T-helper 2 cell treated with Interferon-gamma antibody and Interleukin-4, amounts not matched to agents 5 μg/mL and 100 μg/mL, for 36 hours (primary cell): ENCODE measurements at regions not wholly inside any gene's neighbourhood (a gene's known extent, or its start where the extent isn't known, plus 50 kb on each side); places are given as distances from the start of the nearest gene placed in this dataset.
A peak's percentile ranks its signal among the peaks of the same experiment; 100 is the strongest.

Source experiments
- DNase-seq: peaks from one replicate; pipeline ENCODE4 v3.0.0; 2021; ENCODE audit warnings: low spot score
- H3K27ac Mint-ChIP-seq: one replicate; pipeline ENCODE4 v1.8.0; 2021; ENCODE audit warnings: mild to moderate bottlenecking, mixed read lengths
- H3K27me3 Mint-ChIP-seq: one replicate; pipeline ENCODE4 v1.8.0; 2021; ENCODE audit warnings: low read depth, mixed read lengths
- H3K36me3 Mint-ChIP-seq: one replicate; pipeline ENCODE4 v1.8.0; 2021; ENCODE audit warnings: low read depth, mixed read lengths
- H3K4me1 Mint-ChIP-seq: one replicate; pipeline ENCODE4 v1.8.0; 2021; ENCODE audit warnings: low read depth, mixed read lengths
- H3K4me3 Mint-ChIP-seq: one replicate; pipeline ENCODE4 v1.8.0; 2022; ENCODE audit warnings: mild to moderate bottlenecking, moderate library complexity, mixed read lengths
- H3K9me3 Mint-ChIP-seq: one replicate; pipeline ENCODE4 v1.8.0; 2021; ENCODE audit warnings: mixed read lengths

DNA sequence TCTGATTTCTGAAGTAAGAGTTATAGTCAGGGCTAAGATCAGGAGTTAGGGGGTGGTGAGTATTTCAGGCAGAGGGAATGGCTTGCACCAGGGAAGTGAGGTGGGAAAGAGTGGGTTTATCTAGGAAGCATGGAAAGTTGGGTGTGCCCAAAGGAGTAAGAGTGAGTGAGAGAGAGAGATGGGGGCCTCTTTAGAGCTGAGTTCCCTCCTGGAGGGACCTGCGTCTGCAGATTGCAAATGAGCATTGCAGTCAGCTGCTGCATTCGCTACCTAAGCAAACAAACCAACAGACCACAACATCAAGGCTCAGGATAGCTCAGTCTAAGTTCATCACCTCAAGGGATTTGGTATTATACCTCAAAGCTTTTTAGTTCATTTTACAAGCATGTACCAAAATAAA is 405.8 kb downstream of the FGF9 start:
- H3K4me1 Mint-ChIP-seq, result peaks cover 27% of the 10 kb centered on the region
- no peaks in the 10 kb centered on the region for H3K36me3 Mint-ChIP-seq
- peaks cover 3% of the 10 kb centered on the region for H3K27me3 Mint-ChIP-seq
- H3K9me3 Mint-ChIP-seq, result peaks cover 8% of the 10 kb centered on the region
- no peak overlapping the region for H3K27ac Mint-ChIP-seq
- H3K4me3 Mint-ChIP-seq, result no peak overlapping the region
- no peak for DNase-seq

DNA sequence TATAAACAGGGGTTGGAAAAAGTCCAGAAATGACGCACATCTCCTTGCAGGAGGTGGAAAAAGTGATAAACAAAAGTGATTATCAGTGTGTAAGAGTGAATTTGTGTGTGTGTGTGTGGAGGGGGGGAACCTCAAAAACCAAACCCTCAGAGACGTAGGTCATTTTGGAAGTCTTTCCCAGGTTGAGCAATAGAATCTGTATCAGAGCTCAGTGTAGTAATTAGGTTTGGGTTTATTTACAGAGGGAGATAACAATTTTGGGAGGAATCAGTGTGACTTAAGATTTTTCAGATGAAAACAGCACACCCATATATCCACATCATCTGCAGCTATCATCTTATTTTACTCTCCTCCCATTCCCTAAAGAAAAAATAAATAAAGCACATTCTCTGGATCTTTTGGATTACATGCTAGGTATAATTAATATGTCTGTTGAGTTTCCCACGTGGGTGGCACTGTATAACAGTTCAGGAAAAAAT is 406.4 kb downstream of the FGF9 start:
- H3K9me3 Mint-ChIP-seq, result peaks cover 8% of the 10 kb centered on the region
- H3K4me1 Mint-ChIP-seq, result peaks cover 29% of the 10 kb centered on the region
- H3K4me3 Mint-ChIP-seq, result no peak overlapping the region
- H3K27ac Mint-ChIP-seq, result no peak overlapping the region
- no peaks in the 10 kb centered on the region for H3K36me3 Mint-ChIP-seq
- H3K27me3 Mint-ChIP-seq, result peaks cover 3% of the 10 kb centered on the region
- peak; percentile 10 for DNase-seq

DNA sequence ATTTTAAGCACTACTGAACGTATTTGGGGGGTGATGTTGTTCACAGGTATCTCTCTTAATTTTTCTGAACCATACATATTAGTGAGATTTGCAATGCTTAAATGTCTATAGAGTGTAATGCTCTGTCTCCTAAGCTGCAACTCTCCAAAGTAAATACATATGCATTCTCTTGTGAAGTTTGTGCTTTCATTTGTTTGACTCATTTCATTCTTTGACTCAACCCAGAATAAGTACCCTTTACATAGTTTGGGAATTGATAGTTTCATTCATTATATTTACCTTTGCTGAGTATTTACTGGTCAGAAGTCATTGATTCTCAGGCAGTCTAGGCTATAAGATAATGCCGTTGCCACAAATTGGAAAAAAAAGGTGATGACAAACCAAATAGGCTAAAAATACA is 406.9 kb downstream of the FGF9 start:
- Mint-ChIP-seq H3K27ac (no peak overlapping the region), H3K27me3 (peaks cover 3% of the 10 kb centered on the region), H3K9me3 (peaks cover 8% of the 10 kb centered on the region), H3K4me1 (peaks cover 35% of the 10 kb centered on the region), H3K36me3 (no peaks in the 10 kb centered on the region), H3K4me3 (no peak overlapping the region)
- DNase-seq, result no peak

DNA sequence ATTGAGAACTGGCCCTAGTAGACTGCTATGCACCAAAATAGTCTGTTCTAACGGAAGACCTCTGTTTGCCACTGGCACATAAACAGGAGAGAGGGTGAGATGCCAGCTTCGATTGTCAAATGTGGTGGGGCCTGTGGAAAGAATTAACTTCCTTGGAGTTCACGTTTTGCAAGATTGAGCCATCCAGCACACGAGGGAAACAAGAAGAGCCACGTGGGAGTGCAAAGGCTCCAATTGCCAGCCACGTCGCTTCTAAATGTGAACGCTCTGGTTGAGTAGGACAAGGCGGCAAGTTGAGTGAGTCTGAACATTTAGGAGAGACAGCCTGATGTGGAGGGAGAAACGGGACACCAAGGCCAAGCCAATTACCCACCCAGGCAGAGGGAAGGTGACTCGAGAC is 409.1 kb downstream of the FGF9 start:
- Mint-ChIP-seq H3K36me3 (no peaks in the 10 kb centered on the region), H3K27ac (no peak overlapping the region), H3K27me3 (peaks cover 3% of the 10 kb centered on the region), H3K4me3 (no peak overlapping the region), H3K4me1 (peaks cover 33% of the 10 kb centered on the region), H3K9me3 (peaks cover 8% of the 10 kb centered on the region)
- no peak for DNase-seq

DNA sequence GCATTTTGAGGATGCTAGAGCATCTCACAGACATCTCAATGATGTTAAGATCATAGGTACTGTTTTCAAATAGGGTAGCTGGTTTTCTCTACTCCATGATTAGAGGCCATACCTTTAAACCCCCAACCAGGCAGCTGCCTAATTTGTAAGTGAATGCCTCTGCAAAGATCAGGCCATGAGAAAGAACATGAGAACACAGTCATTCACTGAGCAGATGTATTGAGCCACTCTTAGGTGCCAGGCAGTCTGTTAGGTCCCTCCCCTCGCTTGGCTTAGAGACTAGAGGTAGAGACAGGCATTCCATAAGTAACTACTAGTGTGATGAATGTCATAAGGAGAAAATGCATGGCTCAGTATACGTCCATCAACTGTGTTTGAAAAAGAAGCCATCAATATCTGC is 410.0 kb downstream of the FGF9 start:
- Mint-ChIP-seq H3K27ac (no peak overlapping the region), H3K9me3 (peaks cover 8% of the 10 kb centered on the region), H3K4me1 (peaks cover 33% of the 10 kb centered on the region), H3K27me3 (peaks cover 3% of the 10 kb centered on the region), H3K36me3 (no peaks in the 10 kb centered on the region), H3K4me3 (no peak overlapping the region)
- no peak for DNase-seq

DNA sequence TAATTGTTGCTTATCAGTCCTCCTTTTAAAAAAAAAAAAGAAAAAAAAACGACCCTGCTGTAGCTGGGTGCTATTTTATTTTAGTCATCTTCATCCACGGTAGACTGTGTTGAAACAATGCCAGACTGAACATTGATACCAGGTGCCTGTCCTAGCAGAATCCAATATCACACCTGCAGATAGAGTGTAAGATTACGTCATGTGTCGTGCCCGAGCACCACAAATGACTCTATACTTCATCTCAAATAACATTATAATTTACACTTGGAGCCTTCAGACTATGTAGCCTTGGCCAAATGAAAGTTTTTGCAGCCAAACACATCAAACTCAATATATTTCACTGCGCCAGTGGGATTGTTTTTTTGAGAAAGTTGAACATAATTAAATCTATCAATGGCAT is 410.6 kb downstream of the FGF9 start:
- Mint-ChIP-seq H3K9me3 (peaks cover 8% of the 10 kb centered on the region), H3K36me3 (no peaks in the 10 kb centered on the region), H3K4me3 (no peak overlapping the region), H3K27ac (no peak overlapping the region), H3K27me3 (peaks cover 3% of the 10 kb centered on the region), H3K4me1 (peaks cover 30% of the 10 kb centered on the region)
- DNase-seq, result no peak

DNA sequence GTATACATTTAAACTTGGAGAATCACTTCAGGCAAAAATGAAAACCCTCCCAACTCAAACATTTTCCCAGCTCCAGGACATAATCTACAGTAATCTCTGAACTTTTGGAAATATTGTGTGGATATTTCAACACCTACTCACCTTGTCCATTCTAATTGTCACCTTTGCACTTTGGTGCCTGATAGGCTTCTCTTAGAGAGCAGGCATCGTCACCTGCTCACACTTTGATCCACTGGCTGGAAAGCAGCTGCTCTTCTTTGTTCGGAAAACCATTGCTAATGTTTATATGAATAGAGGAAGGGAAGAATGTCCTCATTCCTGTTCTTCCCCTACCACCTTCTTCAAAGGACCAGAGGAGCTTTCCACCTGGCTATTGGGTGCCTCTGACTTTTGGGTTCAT is 411.2 kb downstream of the FGF9 start:
- Mint-ChIP-seq H3K9me3 (peaks cover 8% of the 10 kb centered on the region), H3K4me1 (peaks cover 26% of the 10 kb centered on the region), H3K27me3 (peaks cover 3% of the 10 kb centered on the region), H3K27ac (no peak overlapping the region), H3K36me3 (no peaks in the 10 kb centered on the region), H3K4me3 (no peak overlapping the region)
- no peak for DNase-seq

DNA sequence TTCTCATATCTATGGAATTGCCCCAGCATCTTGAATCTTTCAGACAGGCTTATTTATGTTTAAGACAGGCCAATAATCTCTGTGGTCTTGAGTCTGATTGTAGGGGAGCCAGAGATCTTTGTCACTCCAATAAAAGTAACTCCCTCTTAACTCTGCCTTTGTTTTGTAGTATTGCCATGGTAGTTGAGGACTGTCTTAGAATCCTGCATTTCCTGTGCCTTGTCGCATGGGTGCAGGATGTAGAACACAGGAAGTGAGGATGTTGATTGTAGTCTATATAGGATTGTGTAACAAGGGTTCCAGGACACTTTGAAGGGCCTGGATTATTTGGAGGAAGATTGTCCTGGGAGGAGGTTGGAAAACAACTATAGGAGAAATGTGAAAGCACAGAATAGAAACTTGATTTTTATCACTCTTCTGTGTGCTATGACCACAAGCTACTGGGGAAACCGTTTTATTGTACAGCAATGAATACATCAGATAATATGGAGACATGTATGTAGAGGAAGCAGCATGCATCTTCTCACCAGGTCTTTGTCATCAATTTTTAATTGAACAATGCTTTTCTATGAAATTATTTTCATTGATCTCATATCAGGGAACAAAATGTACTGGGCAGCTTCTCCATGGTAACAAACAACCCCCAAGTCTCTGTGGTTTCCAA is 411.7 kb downstream of the FGF9 start:
- Mint-ChIP-seq H3K27ac (peak overlapping the region; percentile 33), H3K4me3 (no peak overlapping the region), H3K36me3 (no peaks in the 10 kb centered on the region), H3K9me3 (peaks cover 8% of the 10 kb centered on the region), H3K27me3 (peaks cover 3% of the 10 kb centered on the region), H3K4me1 (peaks cover 20% of the 10 kb centered on the region)
- no peak for DNase-seq

DNA sequence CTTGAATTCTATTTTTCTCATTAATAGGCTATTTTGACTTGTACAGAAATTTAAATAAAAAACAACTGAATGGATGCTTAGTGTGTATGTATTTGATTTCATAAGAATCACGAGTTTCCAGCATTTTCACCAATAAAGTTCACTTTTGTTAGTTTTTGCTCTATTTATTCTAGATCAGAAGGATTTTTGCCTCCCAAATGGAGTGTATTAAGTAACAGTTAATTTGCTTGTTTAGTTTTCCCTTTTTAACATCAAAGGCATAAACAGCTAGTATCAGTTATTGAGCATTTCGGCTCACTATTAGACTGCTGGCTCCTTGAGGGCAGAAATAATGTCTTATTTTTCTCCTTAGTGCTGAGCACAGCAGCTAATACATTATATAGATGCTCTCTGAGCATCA is 414.1 kb downstream of the FGF9 start:
- peaks cover 1% of the 10 kb centered on the region for H3K27me3 Mint-ChIP-seq
- H3K27ac Mint-ChIP-seq, result no peak overlapping the region
- DNase-seq, result no peak
- peaks cover 1% of the 10 kb centered on the region for H3K9me3 Mint-ChIP-seq
- H3K36me3 Mint-ChIP-seq, result no peaks in the 10 kb centered on the region
- no peak overlapping the region for H3K4me3 Mint-ChIP-seq
- peaks cover 16% of the 10 kb centered on the region for H3K4me1 Mint-ChIP-seq

DNA sequence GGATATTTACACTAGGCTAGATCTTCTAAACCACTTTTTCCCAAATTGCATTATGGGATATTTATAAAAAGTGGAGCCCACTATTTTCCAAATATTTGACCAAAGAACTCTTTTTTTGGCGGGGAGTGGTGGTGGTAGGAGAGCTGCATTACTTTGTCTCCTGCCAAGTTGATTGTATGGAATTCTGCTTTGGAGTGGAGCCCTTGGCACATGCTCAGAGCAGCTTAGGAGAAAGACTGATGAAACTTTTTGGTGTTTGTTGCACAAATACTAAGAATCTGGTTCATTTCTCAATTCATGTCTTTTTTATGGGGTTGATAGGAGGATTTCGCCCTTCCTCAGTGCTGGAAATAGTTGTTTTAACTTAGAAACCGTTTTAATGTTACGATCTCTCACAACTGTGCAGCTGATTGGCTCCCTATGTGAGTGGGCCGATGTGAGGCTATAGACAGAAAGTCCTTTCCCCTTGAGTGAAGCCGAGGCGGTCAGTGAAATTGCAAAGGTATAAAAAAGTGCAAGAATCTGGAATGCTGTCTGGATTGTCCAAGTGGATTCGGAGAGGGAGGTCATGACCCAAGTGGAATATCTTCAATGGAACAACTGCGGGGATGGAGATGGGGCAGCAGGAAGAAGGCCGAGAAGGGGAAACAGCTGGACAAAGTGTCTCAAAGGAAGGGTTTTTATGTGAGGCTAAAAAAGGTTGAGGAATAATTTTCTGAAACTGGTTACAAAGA is 415.9 kb downstream of the FGF9 start:
- no peak for DNase-seq
- Mint-ChIP-seq H3K4me1 (peaks cover 14% of the 10 kb centered on the region), H3K27ac (no peak overlapping the region)

DNA sequence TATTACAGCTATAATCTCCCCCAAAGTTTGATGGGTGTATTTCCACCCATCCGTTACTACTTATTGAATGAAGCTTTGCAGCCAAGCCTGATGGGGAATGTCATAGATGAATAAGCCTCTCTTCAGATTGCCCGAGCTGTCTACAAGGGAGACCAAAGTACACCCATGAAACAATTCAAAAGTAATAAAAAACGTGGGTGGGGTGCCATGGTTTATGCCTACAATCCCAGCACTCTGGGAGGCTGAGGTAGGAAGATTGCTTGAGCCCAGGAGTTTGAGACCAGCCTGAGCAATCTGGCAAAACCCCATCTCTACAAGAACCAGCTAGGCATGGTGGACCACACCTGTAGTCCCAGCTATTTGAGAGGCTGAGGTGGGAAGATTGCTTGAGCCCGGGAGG is 419.2 kb downstream of the FGF9 start:
- no peak for DNase-seq
- H3K4me3 Mint-ChIP-seq, result no peak overlapping the region
- no peaks in the 10 kb centered on the region for H3K36me3 Mint-ChIP-seq
- no peaks in the 10 kb centered on the region for H3K27me3 Mint-ChIP-seq
- H3K27ac Mint-ChIP-seq, result no peak overlapping the region
- peaks cover 14% of the 10 kb centered on the region for H3K9me3 Mint-ChIP-seq
- no peaks in the 10 kb centered on the region for H3K4me1 Mint-ChIP-seq

More for the DNA sequence above, 415.9 kb downstream of the FGF9 start:
- Mint-ChIP-seq H3K4me3 (no peak overlapping the region), H3K36me3 (no peaks in the 10 kb centered on the region), H3K9me3 (no peaks in the 10 kb centered on the region), H3K27me3 (no peaks in the 10 kb centered on the region)

DNA sequence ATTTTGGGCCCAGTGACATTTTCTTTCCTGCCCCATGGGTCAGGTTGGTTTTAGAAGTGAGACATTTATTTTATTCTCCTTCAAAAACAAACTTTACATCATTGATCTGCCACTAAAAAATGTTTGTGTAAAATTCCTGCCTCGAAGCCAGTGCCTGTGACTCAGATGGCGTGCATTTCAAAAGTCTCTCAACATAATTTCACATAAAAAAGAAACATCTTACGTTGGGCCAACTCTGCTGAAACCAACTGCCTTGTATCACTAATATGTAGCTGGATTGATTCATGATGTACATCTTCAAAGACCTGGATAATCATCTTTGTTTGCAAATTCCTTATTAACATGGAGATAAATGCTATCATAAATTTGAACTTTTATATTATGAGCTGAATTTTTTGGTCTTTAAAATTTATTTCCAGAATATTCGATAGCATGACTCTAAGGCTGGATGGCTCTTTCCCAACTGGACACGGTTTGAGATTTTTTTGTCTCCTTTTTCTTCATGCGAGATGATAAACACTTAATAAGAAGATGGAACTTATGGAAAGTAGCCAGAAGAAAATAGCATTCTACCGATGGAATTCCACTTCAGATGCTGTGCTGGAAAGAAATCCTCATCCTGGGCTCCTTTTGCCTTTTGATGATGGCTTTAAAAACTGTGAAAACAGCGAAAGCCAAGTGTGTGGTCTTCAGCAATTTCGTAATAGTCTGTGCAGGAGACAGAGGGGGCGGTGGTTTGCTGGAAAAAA is 420.5 kb downstream of the FGF9 start:
- Mint-ChIP-seq H3K4me3 (no peak overlapping the region), H3K4me1 (no peaks in the 10 kb centered on the region), H3K9me3 (peaks cover 25% of the 10 kb centered on the region), H3K36me3 (no peaks in the 10 kb centered on the region), H3K27ac (no peak overlapping the region), H3K27me3 (no peaks in the 10 kb centered on the region)
- DNase-seq, result no peak

DNA sequence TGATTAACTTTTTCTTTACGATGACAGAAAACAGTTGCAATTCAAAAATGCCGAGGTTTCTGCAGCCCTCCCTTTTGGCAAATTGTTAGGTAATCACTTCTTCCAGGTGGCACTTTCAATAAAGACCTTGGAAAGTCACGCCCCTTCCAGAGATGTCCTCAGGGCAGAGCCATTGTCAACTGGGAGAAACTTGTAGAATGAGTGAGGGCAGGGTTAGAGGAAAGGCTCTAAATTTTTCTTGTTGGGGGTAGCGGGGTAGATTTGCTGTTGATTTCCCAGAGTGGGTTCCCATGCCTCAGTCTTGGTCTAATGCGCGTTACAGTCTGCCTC is 421.1 kb downstream of the FGF9 start:
- H3K4me3 Mint-ChIP-seq, result no peak overlapping the region
- H3K4me1 Mint-ChIP-seq, result no peaks in the 10 kb centered on the region
- H3K9me3 Mint-ChIP-seq, result peaks cover 25% of the 10 kb centered on the region
- H3K27ac Mint-ChIP-seq, result no peak overlapping the region
- no peaks in the 10 kb centered on the region for H3K36me3 Mint-ChIP-seq
- DNase-seq, result no peak
- H3K27me3 Mint-ChIP-seq, result no peaks in the 10 kb centered on the region

DNA sequence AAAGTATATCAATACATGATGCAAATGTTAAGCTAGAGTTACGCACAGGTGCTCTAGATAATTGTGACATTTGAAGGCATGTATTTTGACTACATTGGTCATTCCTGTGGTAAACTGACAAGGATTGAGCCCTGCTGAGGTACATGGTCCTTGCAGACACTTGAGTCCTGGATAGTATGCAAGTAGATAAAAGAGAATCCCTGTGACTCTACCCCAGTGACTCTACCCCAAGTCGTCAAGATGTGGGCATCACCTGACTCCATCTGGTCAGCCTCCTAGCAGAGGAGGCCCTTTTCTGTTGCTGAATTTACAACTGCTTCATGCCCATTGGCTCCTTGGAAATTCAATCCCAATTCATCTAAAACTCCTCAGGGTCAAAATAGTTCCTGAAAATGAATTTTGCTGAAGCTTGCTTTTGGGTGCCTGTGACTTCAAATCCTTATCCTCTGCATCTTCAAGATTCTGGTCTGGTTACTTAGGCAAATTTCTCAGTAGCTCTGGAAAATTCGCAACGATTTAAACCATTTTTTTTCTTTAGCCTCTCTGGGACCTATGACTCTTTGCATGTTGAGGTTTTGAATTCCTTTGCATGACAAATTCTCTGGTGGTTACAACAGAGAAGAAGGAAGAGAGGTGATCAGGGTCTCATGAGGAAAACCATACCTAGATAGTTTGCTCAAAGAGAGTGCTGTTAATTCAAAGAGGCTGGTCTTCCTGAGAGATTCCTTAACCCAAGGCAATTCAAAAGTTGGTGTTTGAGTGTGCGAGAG is 422.1 kb downstream of the FGF9 start:
- Mint-ChIP-seq H3K27ac (no peak overlapping the region), H3K36me3 (no peaks in the 10 kb centered on the region), H3K4me1 (no peaks in the 10 kb centered on the region), H3K9me3 (peaks cover 25% of the 10 kb centered on the region), H3K27me3 (no peaks in the 10 kb centered on the region), H3K4me3 (no peak overlapping the region)
- DNase-seq, result no peak
